KBM-7 (cell line): ENCODE measurements at regions not wholly inside any gene's neighbourhood (a gene's known extent, or its start where the extent isn't known, plus 50 kb on each side); places are given as distances from the start of the nearest gene placed in this dataset.

ENCODE experiments used
- DNase-seq: peaks from one replicate; pipeline ENCODE4 v3.0.0-alpha.2; 2015
- in situ Hi-C: fragments of 300-500 bp; cut with MboI; formaldehyde crosslinking; loops from 2 replicates; pipeline ENCODE4 v1.14.3; 2020; ENCODE audit warnings: low sequenced_read_pairs, low pct_unique_long_range_greater_than_20kb, mixed read lengths

GRCh38 chr2:239674981-239675825 lies 274.4 kb upstream of the HDAC4 start:
- in situ Hi-C loops: no loop called here

GRCh38 chr2:239674101-239674980 lies 273.5 kb upstream of the HDAC4 start:
- in situ Hi-C loops: no loop called here
- DNase-seq: no peak

More at GRCh38 chr2:239674981-239675825, 274.4 kb upstream of the HDAC4 start:
- DNase-seq: no peak

GRCh38 chr2:239673641-239674040 lies 272.8 kb upstream of the HDAC4 start:
- no peak for DNase-seq
- in situ Hi-C loops: no loop called here

GRCh38 chr2:239671916-239672849 lies 271.4 kb upstream of the HDAC4 start:
- in situ Hi-C loops: no loop called here
- no peak for DNase-seq

GRCh38 chr2:239671471-239671870 lies 270.7 kb upstream of the HDAC4 start:
- DNase-seq: no peak
- in situ Hi-C loops: no loop called here

- in situ Hi-C loops: no loop called here
- no peak for DNase-seq
Measured at GRCh38 chr2:239670463-239671120, 269.8 kb upstream of the HDAC4 start.

GRCh38 chr2:239669899-239670460 lies 269.2 kb upstream of the HDAC4 start:
- no peak for DNase-seq
- in situ Hi-C loops: no loop called here

GRCh38 chr2:239669181-239669898 lies 268.5 kb upstream of the HDAC4 start:
- DNase-seq: no peak
- in situ Hi-C loops: no loop called here

GRCh38 chr2:239668651-239669050 lies 267.8 kb upstream of the HDAC4 start:
- in situ Hi-C loops: no loop called here
- DNase-seq: no peak

GRCh38 chr2:239668042-239668441 lies 267.2 kb upstream of the HDAC4 start:
- in situ Hi-C loops: no loop called here
- DNase-seq: no peak

- in situ Hi-C loops: no loop called here
- no peak for DNase-seq
Measured at GRCh38 chr2:239667431-239667985, 266.7 kb upstream of the HDAC4 start.

- no peak for DNase-seq
- in situ Hi-C loops: no loop called here
Measured at GRCh38 chr2:239666855-239667376, 266.1 kb upstream of the HDAC4 start.

- no peak for DNase-seq
- in situ Hi-C loops: no loop called here
Measured at GRCh38 chr2:239666053-239666854, 265.4 kb upstream of the HDAC4 start.

- in situ Hi-C loops: no loop called here
- DNase-seq: no peak
Measured at GRCh38 chr2:239664216-239664810, 263.5 kb upstream of the HDAC4 start.

GRCh38 chr2:239663364-239663924 lies 262.6 kb upstream of the HDAC4 start:
- no peak for DNase-seq
- in situ Hi-C loops: no loop called here
